ENCODE measurements at regions not wholly inside any gene's neighbourhood (a gene's known extent, or its start where the extent isn't known, plus 50 kb on each side); places are given as distances from the start of the nearest gene placed in this dataset.
A peak's percentile ranks its signal among the peaks of the same experiment; 100 is the strongest.

DNA sequence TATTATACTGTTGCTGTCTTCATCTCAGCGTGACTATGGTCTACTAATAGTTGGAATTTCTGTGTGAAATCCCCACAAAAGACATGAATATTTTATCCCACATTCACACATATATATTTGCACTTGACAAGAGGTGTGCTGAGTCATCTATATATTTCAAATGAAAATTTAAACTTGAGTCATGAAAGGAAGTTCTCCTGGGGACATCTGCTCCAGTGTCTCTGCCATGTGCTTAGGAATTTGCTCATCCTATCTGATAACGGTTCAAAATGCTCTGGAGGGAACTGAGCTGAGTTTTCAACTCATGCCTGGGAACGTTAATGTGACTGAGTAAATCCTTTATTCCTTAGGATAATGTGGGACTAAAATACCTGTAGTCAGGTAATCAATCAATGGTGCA is 326.2 kb upstream of the MEX3C start:
- Histone ChIP-seq H3K27ac (ENCODE audit: low read depth, low read length, poor library complexity, severe bottlenecking) (no peak overlapping the region), H3K4me3 (ENCODE audit: low read depth, low read length, poor library complexity, severe bottlenecking) (no peak overlapping the region), H3K9me3 (ENCODE audit: low read depth, low read length, poor library complexity, severe bottlenecking) (no peaks in the 10 kb centered on the region), H3K27me3 (replicated peaks; ENCODE audit: insufficient read depth, low read depth, low read length, poor library complexity) (no peaks in the 10 kb centered on the region), H3K4me1 (ENCODE audit: insufficient read depth, low read length, poor library complexity, severe bottlenecking) (peaks cover 16% of the 10 kb centered on the region), H3K36me3 (ENCODE audit: insufficient read depth, low read length, poor library complexity, severe bottlenecking) (no peaks in the 10 kb centered on the region)
- BruUV-seq (replicated peaks): no TSS peak
- CTCF ChIA-PET: no interaction called here
- no peak for TF ChIP-seq EZH2 (IDR thresholded peaks at IDR 0.05; ENCODE audit: borderline replicate concordance, low read depth, low read length, poor library complexity, severe bottlenecking)
- TF ChIP-seq, protein P1, sequence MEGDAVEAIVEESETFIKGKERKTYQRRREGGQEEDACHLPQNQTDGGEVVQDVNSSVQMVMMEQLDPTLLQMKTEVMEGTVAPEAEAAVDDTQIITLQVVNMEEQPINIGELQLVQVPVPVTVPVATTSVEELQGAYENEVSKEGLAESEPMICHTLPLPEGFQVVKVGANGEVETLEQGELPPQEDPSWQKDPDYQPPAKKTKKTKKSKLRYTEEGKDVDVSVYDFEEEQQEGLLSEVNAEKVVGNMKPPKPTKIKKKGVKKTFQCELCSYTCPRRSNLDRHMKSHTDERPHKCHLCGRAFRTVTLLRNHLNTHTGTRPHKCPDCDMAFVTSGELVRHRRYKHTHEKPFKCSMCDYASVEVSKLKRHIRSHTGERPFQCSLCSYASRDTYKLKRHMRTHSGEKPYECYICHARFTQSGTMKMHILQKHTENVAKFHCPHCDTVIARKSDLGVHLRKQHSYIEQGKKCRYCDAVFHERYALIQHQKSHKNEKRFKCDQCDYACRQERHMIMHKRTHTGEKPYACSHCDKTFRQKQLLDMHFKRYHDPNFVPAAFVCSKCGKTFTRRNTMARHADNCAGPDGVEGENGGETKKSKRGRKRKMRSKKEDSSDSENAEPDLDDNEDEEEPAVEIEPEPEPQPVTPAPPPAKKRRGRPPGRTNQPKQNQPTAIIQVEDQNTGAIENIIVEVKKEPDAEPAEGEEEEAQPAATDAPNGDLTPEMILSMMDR (conservative IDR thresholded peaks at IDR 0.05; ENCODE audit: low read depth, low read length): no peak
- POLR2A ChIA-PET (ENCODE audit: low non-redundant PET): no interaction called here
- DNase-seq (ENCODE audit: low spot score): peak; percentile 35
- intact Hi-C loops (cut with micrococcal nuclease; ENCODE audit: unreplicated experiment): no loop called here

DNA sequence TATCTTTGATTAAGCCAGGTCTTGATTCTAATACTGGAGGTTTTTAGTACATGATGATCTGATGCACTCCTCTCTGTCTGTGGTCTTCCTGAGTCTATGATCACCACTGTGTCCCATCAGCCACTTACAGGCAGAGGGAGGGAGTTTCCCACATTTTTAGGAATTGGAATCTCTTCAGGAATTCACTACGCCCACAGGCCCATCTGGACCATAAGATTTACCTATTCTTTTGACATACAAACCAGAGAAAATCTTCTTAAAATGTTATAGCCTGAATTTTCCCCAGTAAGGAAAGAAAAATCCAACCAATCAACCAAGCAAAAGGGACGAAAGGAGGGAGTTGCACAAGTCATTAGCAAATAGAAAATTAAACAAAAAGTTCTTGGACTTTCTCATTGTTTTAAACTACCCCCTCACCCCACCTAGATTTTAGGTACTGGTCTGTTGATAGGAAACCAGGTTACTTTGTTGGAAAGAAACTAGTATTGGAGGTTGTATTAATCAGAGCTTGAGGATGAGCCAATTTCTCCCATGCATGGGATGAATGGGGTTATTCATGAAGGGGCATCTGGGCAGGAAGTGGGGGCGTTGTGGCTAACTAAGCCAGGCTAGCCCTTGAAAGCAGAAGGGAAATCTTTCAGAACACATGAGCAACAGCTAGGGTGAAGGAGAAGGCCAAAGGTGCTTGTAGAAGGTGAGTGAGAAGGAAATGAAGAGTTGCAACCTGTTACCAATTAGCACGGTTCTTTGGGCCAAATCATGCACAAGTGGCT is 328.2 kb upstream of the MEX3C start:
- no peaks in the 10 kb centered on the region for H3K9me3 ChIP-seq (ENCODE audit: low read depth, low read length, poor library complexity, severe bottlenecking)
- no TSS peak for BruUV-seq (replicated peaks)
- H3K4me1 ChIP-seq (ENCODE audit: insufficient read depth, low read length, poor library complexity, severe bottlenecking): peaks cover 8% of the 10 kb centered on the region
- TF ChIP-seq, protein P1 (conservative IDR thresholded peaks at IDR 0.05; ENCODE audit: low read depth, low read length): no peak
- TF ChIP-seq EZH2 (IDR thresholded peaks at IDR 0.05; ENCODE audit: borderline replicate concordance, low read depth, low read length, poor library complexity, severe bottlenecking): no peak
- intact Hi-C loops (cut with micrococcal nuclease; ENCODE audit: unreplicated experiment): no loop called here
- DNase-seq (ENCODE audit: low spot score): no peak
- no peaks in the 10 kb centered on the region for H3K36me3 ChIP-seq (ENCODE audit: insufficient read depth, low read length, poor library complexity, severe bottlenecking)
- CTCF ChIA-PET: no interaction called here
- POLR2A ChIA-PET (ENCODE audit: low non-redundant PET): no interaction called here
- H3K27ac ChIP-seq (ENCODE audit: low read depth, low read length, poor library complexity, severe bottlenecking): no peak overlapping the region
- H3K27me3 ChIP-seq (replicated peaks; ENCODE audit: insufficient read depth, low read depth, low read length, poor library complexity): no peaks in the 10 kb centered on the region
- H3K4me3 ChIP-seq (ENCODE audit: low read depth, low read length, poor library complexity, severe bottlenecking): no peak overlapping the region

DNA sequence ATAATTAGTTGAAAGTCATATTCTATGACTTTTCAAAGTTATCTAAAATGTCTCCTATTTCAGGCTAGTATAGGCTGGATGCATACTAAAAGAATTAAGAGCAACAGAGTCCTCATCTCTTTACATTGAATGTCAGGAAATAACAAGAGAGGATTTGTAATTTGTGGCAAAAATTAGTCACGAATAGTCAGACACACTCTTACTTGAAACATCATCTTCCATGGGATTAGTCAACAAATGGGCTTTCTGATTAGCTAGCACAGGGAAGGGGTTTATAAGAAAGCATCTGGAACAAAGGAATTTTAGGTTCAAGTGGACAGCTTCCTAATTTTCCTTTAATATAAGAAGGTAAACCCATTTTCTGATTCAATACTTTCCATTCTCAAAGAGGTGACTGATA is 330.3 kb upstream of the MEX3C start:
- POLR2A ChIA-PET (ENCODE audit: low non-redundant PET): no interaction called here

More for the DNA sequence above, 330.3 kb upstream of the MEX3C start:
- no TSS peak for BruUV-seq (replicated peaks)
- no peaks in the 10 kb centered on the region for H3K36me3 ChIP-seq (ENCODE audit: insufficient read depth, low read length, poor library complexity, severe bottlenecking)
- no peak for DNase-seq (ENCODE audit: low spot score)
- no peaks in the 10 kb centered on the region for H3K27me3 ChIP-seq (replicated peaks; ENCODE audit: insufficient read depth, low read depth, low read length, poor library complexity)
- no peaks in the 10 kb centered on the region for H3K4me1 ChIP-seq (ENCODE audit: insufficient read depth, low read length, poor library complexity, severe bottlenecking)
- H3K9me3 ChIP-seq (ENCODE audit: low read depth, low read length, poor library complexity, severe bottlenecking): no peaks in the 10 kb centered on the region
- no peak for TF ChIP-seq EZH2 (IDR thresholded peaks at IDR 0.05; ENCODE audit: borderline replicate concordance, low read depth, low read length, poor library complexity, severe bottlenecking)
- TF ChIP-seq, protein P1 (conservative IDR thresholded peaks at IDR 0.05; ENCODE audit: low read depth, low read length): no peak
- no peak overlapping the region for H3K4me3 ChIP-seq (ENCODE audit: low read depth, low read length, poor library complexity, severe bottlenecking)
- no peak overlapping the region for H3K27ac ChIP-seq (ENCODE audit: low read depth, low read length, poor library complexity, severe bottlenecking)
- intact Hi-C loops (cut with micrococcal nuclease; ENCODE audit: unreplicated experiment): no loop called here
- CTCF ChIA-PET: no interaction called here

Data from A673 (cell line).